ENCODE measurements at regions not wholly inside any gene's neighbourhood (a gene's known extent, or its start where the extent isn't known, plus 50 kb on each side); places are given as distances from the start of the nearest gene placed in this dataset.

DNA sequence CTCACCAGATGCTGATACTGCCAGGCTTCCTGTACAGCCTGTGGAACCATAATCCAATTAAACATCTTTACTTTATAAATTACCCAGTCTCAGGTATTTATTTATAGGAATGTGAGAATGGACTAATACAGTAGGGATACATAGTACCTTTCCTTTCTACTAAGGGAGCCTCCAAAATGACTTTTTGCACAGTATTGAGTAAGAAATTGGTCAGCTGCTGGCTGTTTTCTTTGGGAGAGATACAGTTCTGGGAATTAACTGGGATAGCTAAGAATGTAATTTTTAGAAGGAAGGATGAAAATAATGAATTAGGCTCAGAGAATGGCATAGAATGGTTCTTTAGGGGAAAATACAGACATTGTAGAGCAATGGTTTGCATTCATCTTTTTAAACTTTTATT is 426.0 kb upstream of the DDI1 start:
- TF ChIP-seq CTCF (conservative IDR thresholded peaks at IDR 0.05; ENCODE audit: low read depth, low read length) (no peak), EZH2 (IDR thresholded peaks at IDR 0.05; ENCODE audit: low read length, unreplicated experiment) (no peak), EZH2phosphoT487 (IDR thresholded peaks at IDR 0.05; ENCODE audit: borderline replicate concordance, low read length) (no peak)
